GM12875 (cell line): ENCODE measurements at regions not wholly inside any gene's neighbourhood (a gene's known extent, or its start where the extent isn't known, plus 50 kb on each side); places are given as distances from the start of the nearest gene placed in this dataset.
"Not testable (repeated sequence)": the region's sequence is repeated elsewhere in the genome, so short reads cannot be mapped to it uniquely, and the experiment has no call there.

Experiments
- H3K4me3 ChIP-seq: one replicate; pipeline ENCODE4 v1.5.1; 2011; ENCODE audit warnings: low read depth, low read length, control low read depth
- TF ChIP-seq, protein P1 (sequence below): IDR thresholded peaks from 2 replicates; pipeline ENCODE4 v1.5.1; 2011; ENCODE audit warnings: low read depth, mild to moderate bottlenecking, control low read depth, inconsistent platforms, low read length, moderate library complexity, borderline replicate concordance; ENCODE audit not compliant: insufficient read depth

DNA sequence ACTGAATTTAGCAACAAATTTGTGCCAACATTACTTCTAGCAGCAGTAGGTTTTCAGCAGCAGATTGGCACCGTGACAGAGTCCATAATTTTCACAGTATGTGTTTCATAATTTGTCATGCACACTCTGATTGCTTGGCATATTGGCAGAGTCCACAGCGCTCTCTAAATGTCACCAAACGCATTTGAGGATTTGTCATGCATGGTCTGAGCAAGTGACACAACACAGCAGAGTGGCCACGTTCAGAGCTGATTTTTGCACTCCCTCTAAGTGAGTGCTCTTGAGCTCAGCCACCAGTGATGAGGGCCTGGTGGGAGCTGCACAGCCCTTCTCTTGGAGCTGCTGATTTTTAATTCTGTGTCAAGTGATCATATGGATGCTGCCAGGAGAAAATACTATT lies 1270.8 kb downstream of the ROBO1 start:
- TF ChIP-seq, protein P1, sequence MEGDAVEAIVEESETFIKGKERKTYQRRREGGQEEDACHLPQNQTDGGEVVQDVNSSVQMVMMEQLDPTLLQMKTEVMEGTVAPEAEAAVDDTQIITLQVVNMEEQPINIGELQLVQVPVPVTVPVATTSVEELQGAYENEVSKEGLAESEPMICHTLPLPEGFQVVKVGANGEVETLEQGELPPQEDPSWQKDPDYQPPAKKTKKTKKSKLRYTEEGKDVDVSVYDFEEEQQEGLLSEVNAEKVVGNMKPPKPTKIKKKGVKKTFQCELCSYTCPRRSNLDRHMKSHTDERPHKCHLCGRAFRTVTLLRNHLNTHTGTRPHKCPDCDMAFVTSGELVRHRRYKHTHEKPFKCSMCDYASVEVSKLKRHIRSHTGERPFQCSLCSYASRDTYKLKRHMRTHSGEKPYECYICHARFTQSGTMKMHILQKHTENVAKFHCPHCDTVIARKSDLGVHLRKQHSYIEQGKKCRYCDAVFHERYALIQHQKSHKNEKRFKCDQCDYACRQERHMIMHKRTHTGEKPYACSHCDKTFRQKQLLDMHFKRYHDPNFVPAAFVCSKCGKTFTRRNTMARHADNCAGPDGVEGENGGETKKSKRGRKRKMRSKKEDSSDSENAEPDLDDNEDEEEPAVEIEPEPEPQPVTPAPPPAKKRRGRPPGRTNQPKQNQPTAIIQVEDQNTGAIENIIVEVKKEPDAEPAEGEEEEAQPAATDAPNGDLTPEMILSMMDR = no peak
- H3K4me3 ChIP-seq = no peak overlapping the region

- TF ChIP-seq, protein P1 = no peak
- no peak overlapping the region for H3K4me3 ChIP-seq
Observed at GRCh38 chr3:78497767-78498166, 1270.0 kb downstream of the ROBO1 start.

- H3K4me3 ChIP-seq = no peak overlapping the region
Observed at GRCh38 chr3:78506061-78506460, 1261.7 kb downstream of the ROBO1 start.

GRCh38 chr3:78506581-78507195 lies 1261.1 kb downstream of the ROBO1 start:
- TF ChIP-seq, protein P1 = no peak
- H3K4me3 ChIP-seq = no peak overlapping the region

More at GRCh38 chr3:78506061-78506460, 1261.7 kb downstream of the ROBO1 start:
- TF ChIP-seq, protein P1 = no peak

DNA sequence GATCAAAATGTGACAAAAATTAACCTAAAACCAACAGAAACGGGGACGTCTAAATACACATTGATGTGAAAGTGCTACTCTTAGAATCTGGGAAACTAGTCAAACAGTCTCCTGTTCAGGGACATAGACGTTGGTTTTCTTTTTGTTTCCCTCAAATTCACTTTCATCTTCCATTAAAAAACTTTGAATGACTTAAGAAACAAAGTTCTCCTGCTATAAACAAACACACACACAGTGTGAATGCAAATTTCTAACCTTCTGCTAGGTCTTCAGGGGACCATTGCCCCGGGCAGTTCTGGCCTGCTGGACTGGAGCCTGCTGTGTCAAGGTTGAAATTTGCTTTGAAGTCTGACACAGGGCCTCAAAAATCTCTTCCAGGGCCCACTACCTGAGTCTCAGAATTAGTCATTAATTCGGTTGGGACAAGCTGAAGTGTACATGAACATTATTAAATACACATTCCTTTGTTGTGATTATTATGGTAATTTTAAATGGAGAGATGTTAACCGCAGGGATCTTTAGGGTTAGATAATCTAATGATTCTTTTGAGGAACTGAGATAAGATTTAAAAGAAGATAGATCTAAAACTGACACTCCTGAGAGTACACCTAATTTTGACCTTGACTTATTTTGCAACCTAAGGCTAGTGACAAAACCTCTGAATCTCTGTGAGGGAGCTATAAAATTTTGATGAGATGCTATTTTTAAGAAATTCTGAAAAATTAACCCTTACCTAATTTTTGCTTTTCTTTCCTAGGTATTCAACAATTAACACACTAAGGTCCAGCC lies 1260.4 kb downstream of the ROBO1 start:
- TF ChIP-seq, protein P1 = no peak
- no peak overlapping the region for H3K4me3 ChIP-seq

GRCh38 chr3:78511840-78512239 lies 1256.0 kb downstream of the ROBO1 start:
- TF ChIP-seq, protein P1 = no peak
- no peak overlapping the region for H3K4me3 ChIP-seq

DNA sequence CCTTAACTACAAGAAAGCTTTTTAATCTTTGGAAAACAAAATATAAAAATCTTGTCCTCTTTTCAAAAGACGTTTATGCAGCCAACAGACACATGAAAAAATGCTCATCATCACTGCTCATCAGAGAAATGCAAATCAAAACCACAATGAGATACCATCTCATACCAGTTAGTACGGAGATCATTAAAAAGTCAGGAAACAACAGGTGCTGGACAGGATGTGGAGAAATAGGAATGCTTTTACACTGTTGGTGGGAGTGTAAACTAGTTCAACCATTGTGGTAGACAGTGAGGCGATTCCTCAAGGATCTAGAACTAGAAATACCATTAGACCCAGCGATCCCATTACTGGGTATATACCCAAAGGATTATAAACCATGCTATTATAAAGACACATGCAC lies 1255.0 kb downstream of the ROBO1 start:
- H3K4me3 ChIP-seq = not testable (repeated sequence)
